ENCODE measurements at regions not wholly inside any gene's neighbourhood (a gene's known extent, or its start where the extent isn't known, plus 50 kb on each side); places are given as distances from the start of the nearest gene placed in this dataset.

GRCh38 chr16:86215979-86216585 lies 294.2 kb upstream of the FOXF1 start:
- H3K4me1 Mint-ChIP-seq: peaks cover 20% of the 10 kb centered on the region
- peaks cover 23% of the 10 kb centered on the region for H3K27me3 Mint-ChIP-seq
- H3K36me3 Mint-ChIP-seq: no peaks in the 10 kb centered on the region
- no peak for ATAC-seq
- no peak overlapping the region for H3K27ac Mint-ChIP-seq
- H3K4me3 Mint-ChIP-seq: no peak overlapping the region
- H3K9me3 Mint-ChIP-seq: peaks cover 9% of the 10 kb centered on the region

GRCh38 chr16:86216591-86216990 lies 293.7 kb upstream of the FOXF1 start:
- no peak overlapping the region for H3K27ac Mint-ChIP-seq
- H3K9me3 Mint-ChIP-seq: peaks cover 9% of the 10 kb centered on the region
- H3K36me3 Mint-ChIP-seq: no peaks in the 10 kb centered on the region
- no peak overlapping the region for H3K4me3 Mint-ChIP-seq
- ATAC-seq: no peak
- H3K27me3 Mint-ChIP-seq: peaks cover 23% of the 10 kb centered on the region
- peaks cover 20% of the 10 kb centered on the region for H3K4me1 Mint-ChIP-seq

GRCh38 chr16:86217001-86217890 lies 293.1 kb upstream of the FOXF1 start:
- no peak for ATAC-seq
- Mint-ChIP-seq H3K27ac (no peak overlapping the region), H3K9me3 (peaks cover 9% of the 10 kb centered on the region), H3K36me3 (no peaks in the 10 kb centered on the region), H3K4me1 (peaks cover 16% of the 10 kb centered on the region), H3K27me3 (peaks cover 27% of the 10 kb centered on the region), H3K4me3 (no peak overlapping the region)

- peaks cover 31% of the 10 kb centered on the region for H3K27me3 Mint-ChIP-seq
- no peaks in the 10 kb centered on the region for H3K36me3 Mint-ChIP-seq
- H3K9me3 Mint-ChIP-seq: peaks cover 3% of the 10 kb centered on the region
- H3K27ac Mint-ChIP-seq: no peak overlapping the region
- no peak for ATAC-seq
- no peak overlapping the region for H3K4me3 Mint-ChIP-seq
- peaks cover 10% of the 10 kb centered on the region for H3K4me1 Mint-ChIP-seq
Observed at GRCh38 chr16:86217891-86218270, 292.4 kb upstream of the FOXF1 start.

- Mint-ChIP-seq H3K27ac (no peak overlapping the region), H3K4me3 (no peak overlapping the region), H3K9me3 (no peaks in the 10 kb centered on the region), H3K36me3 (no peaks in the 10 kb centered on the region), H3K27me3 (peaks cover 31% of the 10 kb centered on the region), H3K4me1 (peaks cover 2% of the 10 kb centered on the region)
- ATAC-seq: no peak
Observed at GRCh38 chr16:86218479-86219170, 291.7 kb upstream of the FOXF1 start.

- no peak for ATAC-seq
- H3K36me3 Mint-ChIP-seq: no peaks in the 10 kb centered on the region
- no peak overlapping the region for H3K27ac Mint-ChIP-seq
- H3K4me3 Mint-ChIP-seq: no peak overlapping the region
- no peaks in the 10 kb centered on the region for H3K9me3 Mint-ChIP-seq
- no peaks in the 10 kb centered on the region for H3K4me1 Mint-ChIP-seq
- H3K27me3 Mint-ChIP-seq: peaks cover 31% of the 10 kb centered on the region
Observed at GRCh38 chr16:86219655-86220445, 290.5 kb upstream of the FOXF1 start.

GRCh38 chr16:86220561-86220960 lies 289.8 kb upstream of the FOXF1 start:
- ATAC-seq: no peak
- Mint-ChIP-seq H3K4me1 (no peaks in the 10 kb centered on the region), H3K9me3 (no peaks in the 10 kb centered on the region), H3K27ac (no peak overlapping the region), H3K36me3 (no peaks in the 10 kb centered on the region), H3K27me3 (peaks cover 31% of the 10 kb centered on the region), H3K4me3 (no peak overlapping the region)

GRCh38 chr16:86221085-86221484 lies 289.2 kb upstream of the FOXF1 start:
- H3K9me3 Mint-ChIP-seq: no peaks in the 10 kb centered on the region
- H3K4me3 Mint-ChIP-seq: no peak overlapping the region
- ATAC-seq: no peak
- no peak overlapping the region for H3K27ac Mint-ChIP-seq
- no peaks in the 10 kb centered on the region for H3K36me3 Mint-ChIP-seq
- peaks cover 31% of the 10 kb centered on the region for H3K27me3 Mint-ChIP-seq
- no peaks in the 10 kb centered on the region for H3K4me1 Mint-ChIP-seq

GRCh38 chr16:86222547-86222946 lies 287.8 kb upstream of the FOXF1 start:
- H3K27me3 Mint-ChIP-seq: peaks cover 34% of the 10 kb centered on the region
- H3K4me3 Mint-ChIP-seq: no peak overlapping the region
- no peaks in the 10 kb centered on the region for H3K36me3 Mint-ChIP-seq
- no peak for ATAC-seq
- H3K9me3 Mint-ChIP-seq: no peaks in the 10 kb centered on the region
- H3K27ac Mint-ChIP-seq: no peak overlapping the region
- no peaks in the 10 kb centered on the region for H3K4me1 Mint-ChIP-seq

- Mint-ChIP-seq H3K27me3 (peaks cover 34% of the 10 kb centered on the region), H3K36me3 (no peaks in the 10 kb centered on the region), H3K4me1 (no peaks in the 10 kb centered on the region), H3K9me3 (no peaks in the 10 kb centered on the region), H3K4me3 (no peak overlapping the region), H3K27ac (no peak overlapping the region)
- ATAC-seq: no peak
Observed at GRCh38 chr16:86222965-86223551, 287.3 kb upstream of the FOXF1 start.

- ATAC-seq: no peak
- Mint-ChIP-seq H3K27ac (no peak overlapping the region), H3K27me3 (peaks cover 27% of the 10 kb centered on the region), H3K36me3 (no peaks in the 10 kb centered on the region), H3K9me3 (no peaks in the 10 kb centered on the region), H3K4me1 (no peaks in the 10 kb centered on the region), H3K4me3 (no peak overlapping the region)
Observed at GRCh38 chr16:86224126-86224525, 286.2 kb upstream of the FOXF1 start.

GRCh38 chr16:86224629-86225028 lies 285.7 kb upstream of the FOXF1 start:
- no peaks in the 10 kb centered on the region for H3K4me1 Mint-ChIP-seq
- H3K9me3 Mint-ChIP-seq: no peaks in the 10 kb centered on the region
- ATAC-seq: no peak
- H3K36me3 Mint-ChIP-seq: no peaks in the 10 kb centered on the region
- no peak overlapping the region for H3K27ac Mint-ChIP-seq
- no peak overlapping the region for H3K4me3 Mint-ChIP-seq
- peaks cover 24% of the 10 kb centered on the region for H3K27me3 Mint-ChIP-seq

GRCh38 chr16:86225905-86226371 lies 284.4 kb upstream of the FOXF1 start:
- Mint-ChIP-seq H3K27ac (no peak overlapping the region), H3K9me3 (no peaks in the 10 kb centered on the region), H3K4me3 (no peak overlapping the region), H3K4me1 (no peaks in the 10 kb centered on the region), H3K27me3 (peaks cover 31% of the 10 kb centered on the region), H3K36me3 (no peaks in the 10 kb centered on the region)
- ATAC-seq: no peak

- ATAC-seq: no peak
- Mint-ChIP-seq H3K9me3 (no peaks in the 10 kb centered on the region), H3K36me3 (no peaks in the 10 kb centered on the region), H3K27ac (no peak overlapping the region), H3K4me1 (no peaks in the 10 kb centered on the region), H3K27me3 (peaks cover 39% of the 10 kb centered on the region), H3K4me3 (no peak overlapping the region)
Observed at GRCh38 chr16:86227041-86227440, 283.3 kb upstream of the FOXF1 start.

- Mint-ChIP-seq H3K27me3 (peaks cover 41% of the 10 kb centered on the region), H3K4me1 (no peaks in the 10 kb centered on the region), H3K36me3 (no peaks in the 10 kb centered on the region), H3K4me3 (no peak overlapping the region), H3K9me3 (no peaks in the 10 kb centered on the region), H3K27ac (no peak overlapping the region)
- no peak for ATAC-seq
Observed at GRCh38 chr16:86227801-86228200, 282.5 kb upstream of the FOXF1 start.

All from stimulated activated memory B cell treated with anti-CD40 and anti-IgM and Interleukin-4, amounts not matched to agents 10 μg/mL and 1 μg/mL and 100 μg/mL, for 72 hours (primary cell).